DMS 273 (cell line): ENCODE measurements at regions not wholly inside any gene's neighbourhood (a gene's known extent, or its start where the extent isn't known, plus 50 kb on each side); places are given as distances from the start of the nearest gene placed in this dataset.
A peak's percentile ranks its signal among the peaks of the same experiment; 100 is the strongest.
"Not testable (repeated sequence)": the region's sequence is repeated elsewhere in the genome, so short reads cannot be mapped to it uniquely, and the experiment has no call there.

Experiments
- DNase-seq: peaks from one replicate; lab custom pipeline; 2025; ENCODE audit not compliant: unreplicated experiment; lab: John Stamatoyannopoulos, UW

DNA sequence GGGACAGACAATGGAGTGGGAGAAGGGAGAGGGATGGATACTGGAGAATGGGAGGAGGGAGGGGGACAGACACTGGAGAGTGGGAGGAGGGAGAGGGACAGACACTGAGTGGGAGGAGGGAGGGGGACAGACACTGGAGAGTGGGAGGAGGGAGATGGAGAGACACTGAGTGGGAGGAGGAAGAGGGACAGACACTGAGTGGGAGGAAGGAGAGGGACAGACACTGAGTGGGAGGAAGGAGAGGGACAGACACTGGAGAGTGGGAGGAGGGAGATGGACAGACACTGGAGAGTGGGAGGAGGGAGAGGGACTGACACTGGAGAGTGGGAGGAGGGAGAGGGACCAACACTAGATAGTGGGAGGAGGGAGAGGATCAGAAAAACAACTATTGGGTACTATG, 426.7 kb upstream of the PMFBP1 start:
- DNase-seq, result no peak

DNA sequence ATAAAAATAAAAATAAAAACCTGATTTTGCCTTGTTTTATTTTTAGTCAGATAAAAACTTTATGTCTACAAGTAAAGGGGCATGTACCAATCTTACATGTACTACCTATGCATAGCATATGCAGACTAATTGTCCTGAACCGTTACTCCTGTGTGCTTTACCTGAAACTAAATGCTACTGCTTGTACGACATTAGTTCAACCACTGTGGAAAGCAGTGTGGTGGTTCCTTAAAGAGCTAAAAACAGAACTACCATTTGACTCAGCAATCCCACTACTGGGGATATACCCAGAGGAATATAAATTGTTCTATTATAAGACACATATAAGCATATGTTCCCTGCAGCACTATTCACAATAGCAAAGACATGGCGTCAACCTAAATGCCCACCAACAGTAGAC, 426.0 kb upstream of the PMFBP1 start:
- no peak for DNase-seq

DNA sequence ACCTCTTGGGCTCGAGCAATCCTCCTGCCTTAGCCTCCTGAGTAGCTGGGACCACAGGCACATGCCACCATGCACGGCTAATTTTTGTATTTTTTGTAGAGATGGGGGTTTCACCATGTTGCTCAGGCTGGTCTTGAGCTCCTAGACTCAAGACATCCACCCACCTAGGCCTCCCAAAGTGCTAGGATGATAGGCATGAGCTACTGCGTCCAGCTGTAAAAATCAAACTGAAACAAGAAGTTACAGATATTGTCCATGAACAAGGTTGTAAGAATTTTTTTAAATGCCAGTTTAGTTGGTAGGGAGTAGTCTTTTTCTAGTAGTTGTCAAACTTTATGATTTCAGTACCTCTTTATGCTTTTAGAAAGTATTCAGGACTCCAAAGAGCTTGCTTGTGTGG, 424.4 kb upstream of the PMFBP1 start:
- no peak for DNase-seq

DNA sequence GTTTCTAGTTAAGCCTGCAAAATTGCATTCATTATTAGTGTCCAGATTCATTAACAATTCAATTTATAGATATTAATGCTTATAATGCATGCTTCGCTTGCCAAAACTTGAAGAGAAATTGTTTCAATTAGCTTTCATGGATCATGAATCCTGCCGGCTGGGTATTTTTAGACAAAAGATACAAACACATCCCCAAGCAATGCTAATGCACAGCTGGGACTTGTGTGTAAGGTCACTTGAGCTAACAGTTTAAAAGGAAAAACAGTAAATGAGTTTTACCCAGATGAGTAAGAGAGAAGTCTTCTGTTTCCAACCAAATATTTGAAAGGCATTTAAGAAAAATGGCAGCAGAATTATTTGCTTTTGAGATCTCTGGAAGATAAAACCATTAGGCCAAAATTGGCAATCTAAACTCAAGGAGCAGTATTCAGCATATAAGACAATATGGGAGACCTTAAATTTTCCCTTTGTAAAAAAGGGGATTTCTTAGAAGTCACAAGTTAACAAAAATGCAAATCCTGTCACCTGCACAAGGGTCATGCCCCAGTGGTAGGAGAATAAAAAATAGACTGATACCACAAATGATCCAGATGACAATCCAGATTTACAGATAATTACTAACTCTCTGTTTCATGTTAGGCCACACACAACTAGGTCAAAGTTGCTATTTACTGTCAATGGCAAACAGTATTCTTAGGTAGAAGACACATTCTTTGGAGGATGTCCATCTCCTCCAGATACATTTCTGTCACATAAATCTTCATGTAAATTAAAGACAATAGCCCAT, 418.4 kb upstream of the PMFBP1 start:
- DNase-seq, result no peak

DNA sequence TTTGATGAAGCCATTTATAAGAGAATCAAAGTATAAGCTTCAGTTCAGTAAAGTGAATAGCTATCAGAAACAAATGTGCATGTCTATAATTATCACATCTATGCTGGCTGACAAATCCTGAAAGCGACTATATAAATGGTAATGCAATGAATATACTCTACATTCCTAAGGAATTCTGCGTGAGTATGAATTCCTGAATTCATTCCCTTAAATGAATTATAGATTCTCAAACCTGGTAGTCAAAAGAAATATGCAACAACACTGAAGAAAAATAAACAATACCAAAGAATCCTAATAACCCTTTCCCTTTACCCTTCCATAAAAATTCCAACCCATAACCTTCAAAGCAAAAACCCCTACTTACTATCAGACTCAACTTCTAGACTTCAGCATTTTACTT, 416.6 kb upstream of the PMFBP1 start:
- DNase-seq, result no peak

DNA sequence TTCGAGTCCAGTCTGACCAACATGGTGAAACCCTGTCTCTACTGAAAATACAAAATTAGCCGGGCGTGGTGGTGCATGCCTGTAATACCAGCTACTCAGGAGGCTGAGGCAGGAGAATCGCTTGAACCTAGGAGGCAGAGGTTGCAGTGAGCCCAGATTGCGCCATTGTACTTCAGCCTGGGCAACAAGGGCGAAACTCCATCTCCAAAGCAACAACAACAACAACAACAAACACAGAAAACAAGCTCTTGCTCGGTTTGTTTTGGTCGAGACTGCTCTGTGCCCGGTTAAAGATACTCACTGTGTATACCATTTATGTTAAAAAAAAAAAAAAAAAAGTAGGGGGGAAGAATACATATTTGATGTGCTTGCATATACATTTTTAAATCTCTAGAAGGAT, 406.1 kb upstream of the PMFBP1 start:
- DNase-seq, result not testable (repeated sequence)

DNA sequence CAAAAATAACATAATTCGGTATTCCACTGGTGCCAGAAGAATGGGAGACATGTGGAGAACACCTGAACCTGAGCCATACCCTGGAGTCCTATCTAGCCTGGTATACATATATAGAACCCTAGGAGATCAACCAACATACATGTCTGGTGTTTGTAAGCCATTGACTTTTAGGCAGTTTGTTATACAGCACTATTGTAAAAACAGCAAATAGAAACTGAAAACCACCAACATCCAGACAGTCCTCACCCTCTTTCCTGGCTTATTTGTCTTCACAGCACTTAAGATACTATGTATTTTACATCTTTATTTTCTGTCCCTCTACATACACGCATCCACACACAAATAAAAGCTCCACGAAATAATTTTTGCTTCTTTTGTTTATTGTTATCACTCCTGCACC, 404.2 kb upstream of the PMFBP1 start:
- DNase-seq, result no peak

DNA sequence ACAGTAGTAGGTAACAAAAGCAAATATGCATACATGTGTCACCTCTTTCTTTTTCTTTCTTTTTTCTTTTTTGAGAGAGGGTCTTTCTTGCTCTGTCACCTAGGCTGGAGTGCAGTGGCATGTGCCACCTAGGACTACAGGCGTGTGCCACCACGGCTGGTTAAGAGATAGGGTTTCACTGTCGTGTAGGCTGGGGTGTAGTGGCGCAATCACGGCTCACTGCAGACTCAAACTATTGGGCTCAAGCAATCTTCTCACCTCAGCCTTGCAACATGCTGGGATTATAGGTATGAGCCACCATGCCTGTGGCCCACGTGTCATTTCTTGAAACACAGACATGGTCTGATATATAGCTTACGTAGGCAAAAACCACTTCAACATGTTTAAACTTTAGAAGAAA, 397.7 kb upstream of the PMFBP1 start:
- no peak for DNase-seq

DNA sequence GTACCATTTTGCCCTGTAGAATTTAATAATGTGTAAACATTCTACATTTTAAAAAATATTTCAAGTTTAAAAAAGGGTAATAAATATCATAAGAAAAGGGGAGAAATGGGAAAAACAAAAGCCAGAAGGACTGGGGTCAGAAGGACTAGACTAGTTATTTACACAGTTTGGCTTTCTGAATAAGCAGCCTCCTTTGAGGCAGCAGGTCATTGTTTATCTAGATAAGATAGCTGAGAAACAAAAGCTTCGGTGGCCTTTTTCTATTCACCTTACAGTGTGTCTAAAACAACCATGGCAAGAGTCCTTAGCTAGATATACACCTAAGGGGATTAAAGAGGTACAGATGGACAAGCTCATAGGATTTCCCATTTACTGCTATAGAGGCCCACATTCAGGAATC, 396.5 kb upstream of the PMFBP1 start:
- DNase-seq, result no peak

DNA sequence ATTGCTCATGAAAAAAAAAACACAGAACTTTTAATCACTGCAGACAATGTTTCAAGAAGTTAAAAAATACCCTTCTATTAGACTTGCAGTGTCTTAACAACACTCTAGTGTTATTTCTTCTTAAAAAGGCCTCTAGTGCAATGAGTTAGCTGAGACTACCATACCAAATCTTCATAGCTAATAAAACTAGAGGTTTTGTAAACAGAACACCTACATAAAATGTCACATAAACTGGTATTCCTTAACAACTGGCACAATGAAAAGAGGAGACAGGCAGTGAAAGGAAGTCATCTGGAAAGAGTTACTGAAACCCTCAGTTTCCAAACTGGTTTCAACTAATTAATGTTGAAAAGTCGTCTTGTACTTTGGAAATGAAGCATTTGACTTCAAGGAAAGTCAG, 394.2 kb upstream of the PMFBP1 start:
- no peak for DNase-seq

DNA sequence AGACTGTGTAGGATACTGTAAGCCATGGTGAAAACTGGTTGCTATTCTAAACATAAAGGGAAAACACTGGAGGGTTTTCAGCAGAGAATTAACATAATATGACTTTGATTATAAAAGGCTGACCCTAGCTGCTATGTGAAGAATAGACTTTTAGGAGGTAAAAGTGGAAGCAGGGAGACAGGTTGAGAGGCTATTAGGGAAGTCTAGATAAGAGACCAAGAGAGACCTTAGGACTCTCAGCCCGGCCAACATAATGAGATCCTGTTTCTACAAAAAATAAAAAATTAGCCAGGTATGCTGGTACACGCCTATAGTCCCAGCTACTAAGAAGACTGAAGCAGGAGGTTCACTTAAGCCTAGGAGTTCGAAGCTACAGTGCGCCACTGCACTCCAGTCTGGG, 393.2 kb upstream of the PMFBP1 start:
- no peak for DNase-seq

DNA sequence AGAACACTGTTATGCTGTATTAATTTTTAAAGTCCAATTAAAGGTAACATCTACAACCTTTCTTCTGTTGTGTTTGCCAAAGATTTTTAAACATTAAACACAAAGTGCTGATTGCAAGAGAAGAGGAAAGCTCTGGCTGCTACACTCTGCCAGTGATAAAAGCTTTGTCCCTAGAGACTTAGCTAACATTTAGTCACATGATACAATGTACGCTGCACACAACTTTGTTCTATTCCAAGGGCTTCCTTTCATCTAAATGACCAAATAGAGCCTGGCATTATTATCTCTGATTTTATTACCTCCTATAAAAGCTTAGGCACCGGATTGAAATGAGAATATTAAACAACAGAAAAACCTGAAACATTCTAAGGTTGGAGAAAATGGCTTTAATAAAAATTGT, 388.7 kb upstream of the PMFBP1 start:
- peak; percentile 15 for DNase-seq

DNA sequence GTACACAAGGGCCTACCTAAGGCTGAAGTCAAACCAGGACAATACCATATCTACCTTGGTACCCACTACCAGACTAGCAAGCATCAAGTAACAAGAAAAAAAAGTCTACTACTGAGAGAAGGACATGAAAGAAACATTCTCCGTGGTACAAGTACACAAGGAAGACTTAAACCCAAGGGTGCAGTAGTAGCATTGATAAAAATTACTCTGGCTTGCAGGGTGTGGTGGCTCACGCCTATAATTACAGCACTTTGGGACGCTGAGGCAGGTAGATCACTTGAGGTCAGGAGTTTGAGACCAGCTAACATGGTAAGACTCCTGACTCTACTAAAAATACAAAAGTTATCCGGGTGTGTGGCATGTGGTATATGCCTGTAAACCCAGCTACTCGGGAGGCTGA, 386.5 kb upstream of the PMFBP1 start:
- DNase-seq, result no peak

DNA sequence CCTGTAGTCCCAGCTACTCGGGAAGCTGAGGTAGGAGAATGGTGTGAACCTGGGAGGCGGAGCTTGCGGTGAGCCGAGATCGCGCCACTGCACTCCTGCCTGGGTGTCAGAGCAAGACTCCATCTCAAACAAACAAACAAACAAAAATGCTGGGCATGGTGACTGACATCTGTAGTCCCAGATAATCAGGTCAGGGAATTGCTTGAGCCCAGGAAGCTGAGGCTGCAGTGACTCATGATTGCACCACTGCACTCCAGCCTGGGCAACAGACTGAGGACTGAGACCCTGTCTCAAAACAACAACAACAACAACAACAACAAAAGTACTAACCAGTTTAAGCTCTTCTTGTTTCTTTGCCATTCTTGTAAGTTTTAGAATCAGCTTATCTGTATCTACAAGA, 383.0 kb upstream of the PMFBP1 start:
- DNase-seq, result no peak

DNA sequence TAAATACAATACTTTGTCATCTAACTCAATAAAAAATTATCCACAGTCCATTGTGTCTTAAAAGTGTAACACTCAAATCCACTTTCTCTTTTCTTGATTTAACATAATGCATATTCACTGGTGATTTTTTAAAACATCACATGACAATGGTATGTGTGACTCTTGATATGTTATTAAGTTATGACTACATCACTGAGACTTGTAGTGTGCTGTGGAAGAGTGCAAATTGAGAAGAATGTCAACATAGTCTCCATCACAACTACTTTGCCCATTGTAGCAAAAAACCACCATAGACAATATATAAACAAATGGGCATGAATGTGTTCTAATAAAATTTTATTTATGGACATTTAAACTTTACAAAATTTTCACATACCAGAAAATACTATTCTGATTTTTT, 380.7 kb upstream of the PMFBP1 start:
- DNase-seq, result no peak

DNA sequence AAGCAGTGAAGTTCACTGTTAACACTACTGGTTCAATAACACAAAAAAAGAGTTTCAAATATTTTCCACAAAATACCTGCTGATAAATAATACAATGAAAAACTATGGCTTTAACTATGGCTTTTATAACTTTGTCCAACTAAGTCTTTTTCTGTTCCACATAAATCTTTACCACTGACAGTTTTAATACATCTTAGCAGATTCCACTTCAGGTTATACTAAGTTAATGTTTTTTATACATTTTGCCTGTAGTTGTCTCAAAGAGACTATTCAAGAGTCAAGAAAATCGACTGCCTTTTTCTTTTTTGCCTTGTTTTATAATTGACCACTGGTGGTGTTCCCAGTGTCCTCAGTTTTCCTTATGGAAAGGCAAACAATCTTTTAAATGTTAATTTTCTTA, 379.7 kb upstream of the PMFBP1 start:
- DNase-seq, result no peak

DNA sequence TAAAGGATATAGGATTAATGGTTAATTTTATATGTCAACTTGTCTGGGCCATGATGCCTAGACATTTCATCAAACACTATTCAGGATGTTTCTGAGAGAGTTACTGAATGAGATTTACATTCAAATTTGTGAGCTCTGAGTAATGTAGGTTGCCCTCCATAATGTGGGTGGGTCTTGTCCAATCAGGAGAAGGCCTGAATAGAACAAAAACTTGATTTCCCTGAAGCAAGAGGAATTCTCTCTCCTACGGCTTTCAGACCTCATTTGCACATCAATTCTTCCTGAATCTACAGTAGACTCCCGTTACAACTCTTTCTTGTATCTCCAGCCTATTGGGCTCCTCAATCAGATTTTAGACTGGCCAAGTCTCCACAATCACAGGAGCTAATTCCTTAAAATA, 377.9 kb upstream of the PMFBP1 start:
- DNase-seq, result no peak

DNA sequence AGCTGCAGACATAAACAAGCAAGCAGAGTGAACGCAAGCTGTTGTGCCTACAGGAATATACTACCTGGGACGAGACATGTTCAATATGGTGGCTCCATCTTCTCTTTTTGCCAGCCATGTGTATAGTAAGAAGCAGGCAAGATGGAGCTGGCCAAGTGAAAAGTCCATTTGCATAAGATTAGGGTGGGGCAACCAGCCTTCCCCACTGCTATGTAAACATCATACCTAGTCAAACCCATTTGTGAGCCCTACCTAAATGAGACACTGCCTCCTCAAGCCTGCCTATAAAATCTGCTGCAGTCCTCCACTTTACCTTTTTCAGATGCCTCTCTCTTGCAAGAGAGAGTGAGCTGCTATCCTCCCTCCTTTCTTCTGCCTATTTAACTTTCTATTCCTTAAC, 370.1 kb upstream of the PMFBP1 start:
- no peak for DNase-seq

DNA sequence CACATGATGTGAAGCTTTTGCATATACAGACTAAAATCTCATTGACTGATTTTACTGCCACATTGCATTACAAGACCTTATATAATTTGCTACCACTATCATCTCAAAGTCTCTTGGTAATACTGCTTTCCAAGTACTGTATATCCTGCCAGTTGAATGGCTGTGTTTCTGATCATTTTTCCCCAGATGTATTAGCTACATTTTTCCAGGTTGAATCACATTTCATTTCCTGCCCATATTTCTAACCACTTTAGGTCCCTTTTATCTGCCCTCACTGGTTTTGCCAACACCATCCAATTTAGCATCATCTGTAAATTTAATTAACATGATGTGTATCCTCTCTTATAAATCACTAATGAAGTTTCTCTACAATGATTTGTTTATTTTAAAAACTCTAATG, 365.7 kb upstream of the PMFBP1 start:
- DNase-seq, result no peak

DNA sequence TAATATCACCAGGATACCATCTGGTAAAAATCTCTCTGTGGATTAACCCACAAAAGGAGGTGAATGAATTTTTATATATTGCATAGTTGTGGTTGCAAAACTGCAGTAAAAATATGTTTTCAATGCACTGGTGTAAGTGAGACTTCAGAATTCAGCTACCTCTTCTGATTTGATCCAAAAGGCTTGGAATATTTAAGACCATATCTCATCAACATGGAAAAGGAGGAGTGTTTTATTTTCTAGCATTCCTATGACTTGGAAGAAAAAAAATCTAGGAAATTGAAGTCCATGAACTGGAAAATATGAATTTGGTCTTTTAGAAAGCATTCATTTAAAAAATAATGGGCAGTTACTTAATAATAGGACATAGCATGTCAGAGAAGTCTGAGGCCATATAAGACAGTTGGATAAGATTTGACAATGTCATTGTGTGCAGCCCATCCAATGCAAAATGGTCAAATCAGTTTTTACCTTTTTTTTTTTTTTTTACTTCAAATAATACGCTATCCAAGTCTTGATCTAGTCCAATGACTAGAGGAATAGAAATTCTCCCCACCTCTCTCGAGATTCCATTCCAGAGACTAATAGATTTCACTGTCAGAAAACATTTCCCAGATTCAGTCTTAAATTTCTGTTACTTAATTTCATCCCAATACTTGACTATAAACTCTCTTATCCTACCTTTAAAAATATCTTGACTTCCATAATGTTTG, 364.9 kb upstream of the PMFBP1 start:
- no peak for DNase-seq

DNA sequence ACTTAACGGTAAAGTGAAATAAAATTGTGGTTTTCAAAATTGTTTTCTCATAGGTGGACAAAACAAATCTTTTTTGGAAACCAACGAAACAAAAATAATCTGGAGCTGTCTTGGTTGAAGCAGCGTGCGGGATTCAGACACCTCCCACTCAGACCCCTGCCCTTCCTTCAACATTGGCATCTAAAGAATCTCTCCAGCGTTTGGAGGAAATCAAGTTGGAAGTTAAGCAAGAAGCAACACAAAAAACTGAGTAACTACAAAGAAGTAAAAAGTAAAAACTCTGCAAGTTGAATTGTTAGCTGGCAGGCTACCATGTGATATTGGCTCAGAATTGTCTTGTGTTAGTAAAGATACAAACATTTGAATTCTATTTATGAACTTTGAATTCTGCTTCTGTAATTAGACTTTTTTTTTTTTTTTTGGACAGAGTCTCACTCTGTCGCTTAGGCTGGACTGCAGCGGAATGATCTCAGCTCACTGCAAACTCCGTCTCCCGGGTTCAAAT, 361.0 kb upstream of the PMFBP1 start:
- DNase-seq, result no peak

DNA sequence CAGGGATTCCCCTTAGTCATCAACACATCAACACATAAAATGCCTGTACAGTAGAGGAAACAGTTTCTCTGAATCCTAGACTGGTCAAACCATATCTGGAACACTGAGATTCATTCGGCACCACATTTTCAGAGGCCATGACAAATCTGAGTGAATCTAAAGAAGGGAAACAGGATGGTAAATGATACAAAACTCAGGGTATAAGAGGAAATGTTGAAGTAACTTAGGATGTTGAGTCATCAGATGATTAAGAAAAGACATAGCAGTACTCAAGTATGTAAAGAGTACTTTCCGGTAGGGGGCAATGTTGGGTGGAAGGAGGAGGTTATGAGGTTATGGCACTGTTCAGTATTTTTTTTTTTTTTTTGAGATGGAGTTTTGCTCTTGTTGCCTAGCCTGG, 358.5 kb upstream of the PMFBP1 start:
- DNase-seq, result no peak

DNA sequence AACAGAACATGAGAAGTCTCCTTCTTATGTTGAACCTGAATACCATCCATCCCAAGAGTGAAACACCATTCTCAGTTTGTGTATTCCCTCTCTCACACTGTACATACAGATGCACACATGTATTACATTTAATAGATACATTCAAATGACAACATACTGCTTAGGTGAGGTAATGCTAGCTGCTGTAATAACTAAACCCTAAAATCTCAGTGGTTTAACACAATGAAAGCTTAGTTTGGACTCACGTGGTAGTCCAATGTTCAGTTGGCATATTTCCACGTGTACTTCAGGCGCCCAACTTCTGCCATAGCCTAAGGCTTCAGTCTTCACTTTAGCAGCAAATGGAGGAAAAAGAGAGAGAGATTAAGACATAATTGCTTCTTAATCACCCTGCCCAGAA, 351.1 kb upstream of the PMFBP1 start:
- no peak for DNase-seq
